HUES6 (cell line): ENCODE measurements at regions not wholly inside any gene's neighbourhood (a gene's known extent, or its start where the extent isn't known, plus 50 kb on each side); places are given as distances from the start of the nearest gene placed in this dataset.

ENCODE experiments used
- H3K27ac ChIP-seq: 2 replicates; pipeline ENCODE4 v1.7.0; 2013; ENCODE audit warnings: low read depth, mild to moderate bottlenecking, low read length, inconsistent platforms
- H3K27me3 ChIP-seq: 2 replicates; pipeline ENCODE4 v1.6.1; 2013; ENCODE audit warnings: low read length; ENCODE audit not compliant: control insufficient read depth, insufficient read depth
- H3K36me3 ChIP-seq: 2 replicates; pipeline ENCODE4 v1.6.1; 2013; ENCODE audit warnings: low read length; ENCODE audit not compliant: control insufficient read depth, insufficient read depth
- H3K4me1 ChIP-seq: 2 replicates; pipeline ENCODE4 v1.6.1; 2013; ENCODE audit warnings: low read length; ENCODE audit not compliant: control insufficient read depth, insufficient read depth
- H3K4me3 ChIP-seq: 2 replicates; pipeline ENCODE4 v1.5.1; 2013; ENCODE audit warnings: low read depth, low read length
- H3K9ac ChIP-seq: one replicate; pipeline ENCODE4 v1.6.1; 2013; ENCODE audit warnings: mild to moderate bottlenecking, low read length
- H3K9me3 ChIP-seq: 2 replicates; pipeline ENCODE4 v1.6.1; 2013; ENCODE audit warnings: low read depth, low read length; ENCODE audit not compliant: control insufficient read depth, insufficient read depth

- Histone ChIP-seq H3K9me3 (no peaks in the 10 kb centered on the region), H3K36me3 (no peaks in the 10 kb centered on the region), H3K4me3 (no peak overlapping the region), H3K4me1 (no peaks in the 10 kb centered on the region), H3K27me3 (no peaks in the 10 kb centered on the region), H3K9ac (no peak overlapping the region), H3K27ac (no peak overlapping the region)
Observed at GRCh38 chr7:109276348-109276747, 706.7 kb downstream of the DNAJB9 start.

GRCh38 chr7:109282726-109283125 is 713.1 kb downstream of the DNAJB9 start:
- Histone ChIP-seq H3K27me3 (no peaks in the 10 kb centered on the region), H3K4me1 (no peaks in the 10 kb centered on the region), H3K9ac (no peak overlapping the region), H3K4me3 (no peak overlapping the region), H3K36me3 (no peaks in the 10 kb centered on the region), H3K27ac (no peak overlapping the region), H3K9me3 (peaks cover 7% of the 10 kb centered on the region; the same call in 1 of the 2 replicates)

GRCh38 chr7:109284943-109285342 is 715.3 kb downstream of the DNAJB9 start:
- Histone ChIP-seq H3K4me1 (no peaks in the 10 kb centered on the region), H3K27ac (no peak overlapping the region), H3K9me3 (peaks cover 7% of the 10 kb centered on the region; the same call in 1 of the 2 replicates), H3K9ac (no peak overlapping the region), H3K27me3 (no peaks in the 10 kb centered on the region), H3K4me3 (no peak overlapping the region), H3K36me3 (no peaks in the 10 kb centered on the region)

GRCh38 chr7:109295158-109295557 is 725.5 kb downstream of the DNAJB9 start:
- Histone ChIP-seq H3K27me3 (no peaks in the 10 kb centered on the region), H3K9me3 (no peaks in the 10 kb centered on the region), H3K36me3 (no peaks in the 10 kb centered on the region), H3K9ac (no peak overlapping the region), H3K4me1 (no peaks in the 10 kb centered on the region), H3K27ac (no peak overlapping the region), H3K4me3 (no peak overlapping the region)

GRCh38 chr7:109308816-109309215 is 739.1 kb downstream of the DNAJB9 start:
- Histone ChIP-seq H3K27me3 (no peaks in the 10 kb centered on the region), H3K36me3 (no peaks in the 10 kb centered on the region), H3K4me3 (no peak overlapping the region), H3K27ac (no peak overlapping the region), H3K9me3 (peaks cover 9% of the 10 kb centered on the region), H3K9ac (no peak overlapping the region), H3K4me1 (no peaks in the 10 kb centered on the region)

GRCh38 chr7:109309790-109310189 is 740.1 kb downstream of the DNAJB9 start:
- no peaks in the 10 kb centered on the region for H3K4me1 ChIP-seq
- H3K27me3 ChIP-seq, result no peaks in the 10 kb centered on the region
- no peak overlapping the region for H3K27ac ChIP-seq
- H3K4me3 ChIP-seq, result no peak overlapping the region
- H3K36me3 ChIP-seq, result no peaks in the 10 kb centered on the region
- H3K9ac ChIP-seq, result no peak overlapping the region
- peaks cover 9% of the 10 kb centered on the region for H3K9me3 ChIP-seq

- Histone ChIP-seq H3K36me3 (no peaks in the 10 kb centered on the region), H3K27me3 (no peaks in the 10 kb centered on the region), H3K4me3 (no peak overlapping the region)
Observed at GRCh38 chr7:109318136-109318535, 748.5 kb downstream of the DNAJB9 start.

GRCh38 chr7:109322833-109323232 is 753.2 kb downstream of the DNAJB9 start:
- no peaks in the 10 kb centered on the region for H3K9me3 ChIP-seq
- H3K36me3 ChIP-seq, result no peaks in the 10 kb centered on the region

More at GRCh38 chr7:109318136-109318535, 748.5 kb downstream of the DNAJB9 start:
- Histone ChIP-seq H3K4me1 (no peaks in the 10 kb centered on the region), H3K9me3 (no peaks in the 10 kb centered on the region), H3K27ac (no peak overlapping the region), H3K9ac (no peak overlapping the region)

GRCh38 chr7:109331423-109331822 is 761.7 kb downstream of the DNAJB9 start:
- no peaks in the 10 kb centered on the region for H3K36me3 ChIP-seq
- H3K4me1 ChIP-seq, result no peaks in the 10 kb centered on the region
- H3K4me3 ChIP-seq, result no peak overlapping the region
- H3K9me3 ChIP-seq, result 0 out of 2 replicates have a peak, but pooled peaks cover 2% of the 10 kb centered on the region
- H3K27ac ChIP-seq, result no peak overlapping the region
- H3K27me3 ChIP-seq, result no peaks in the 10 kb centered on the region
- H3K9ac ChIP-seq, result no peak overlapping the region

More at GRCh38 chr7:109322833-109323232, 753.2 kb downstream of the DNAJB9 start:
- no peak overlapping the region for H3K27ac ChIP-seq
- no peak overlapping the region for H3K4me3 ChIP-seq
- no peaks in the 10 kb centered on the region for H3K4me1 ChIP-seq
- H3K27me3 ChIP-seq, result no peaks in the 10 kb centered on the region
- no peak overlapping the region for H3K9ac ChIP-seq

GRCh38 chr7:109335951-109336350 is 766.3 kb downstream of the DNAJB9 start:
- Histone ChIP-seq H3K9me3 (no peaks in the 10 kb centered on the region), H3K27ac (no peak overlapping the region), H3K4me3 (no peak overlapping the region), H3K27me3 (no peaks in the 10 kb centered on the region), H3K36me3 (no peaks in the 10 kb centered on the region), H3K4me1 (no peaks in the 10 kb centered on the region), H3K9ac (no peak overlapping the region)

- Histone ChIP-seq H3K4me3 (no peak overlapping the region), H3K4me1 (no peaks in the 10 kb centered on the region), H3K9ac (no peak overlapping the region), H3K27me3 (no peaks in the 10 kb centered on the region), H3K9me3 (no peaks in the 10 kb centered on the region), H3K27ac (no peak overlapping the region), H3K36me3 (no peaks in the 10 kb centered on the region)
Observed at GRCh38 chr7:109336531-109336930, 766.9 kb downstream of the DNAJB9 start.

- Histone ChIP-seq H3K36me3 (no peaks in the 10 kb centered on the region), H3K9me3 (no peaks in the 10 kb centered on the region), H3K27ac (no peak overlapping the region), H3K27me3 (no peaks in the 10 kb centered on the region), H3K4me1 (no peaks in the 10 kb centered on the region), H3K9ac (no peak overlapping the region), H3K4me3 (no peak overlapping the region)
Observed at GRCh38 chr7:109343678-109344077, 774.0 kb downstream of the DNAJB9 start.
